ENCODE measurements at regions not wholly inside any gene's neighbourhood (a gene's known extent, or its start where the extent isn't known, plus 50 kb on each side); places are given as distances from the start of the nearest gene placed in this dataset.

- no peak for DNase-seq (ENCODE audit: low spot score)
Measured at GRCh38 chr22:27625769-27626674, 175.5 kb downstream of the MN1 start.

GRCh38 chr22:27626675-27627443 lies 174.7 kb downstream of the MN1 start:
- DNase-seq (ENCODE audit: low spot score): no peak

- DNase-seq (ENCODE audit: low spot score): no peak
Measured at GRCh38 chr22:27627444-27627833, 174.1 kb downstream of the MN1 start.

GRCh38 chr22:27627901-27628300 lies 173.7 kb downstream of the MN1 start:
- DNase-seq (ENCODE audit: low spot score): no peak

GRCh38 chr22:27628341-27628740 lies 173.2 kb downstream of the MN1 start:
- DNase-seq (ENCODE audit: low spot score): no peak

GRCh38 chr22:27628891-27629631 lies 172.5 kb downstream of the MN1 start:
- DNase-seq (ENCODE audit: low spot score): no peak

GRCh38 chr22:27629908-27630673 lies 171.5 kb downstream of the MN1 start:
- DNase-seq (ENCODE audit: low spot score): no peak

GRCh38 chr22:27630754-27631153 lies 170.8 kb downstream of the MN1 start:
- no peak for DNase-seq (ENCODE audit: low spot score)

GRCh38 chr22:27631641-27632040 lies 169.9 kb downstream of the MN1 start:
- DNase-seq (ENCODE audit: low spot score): no peak

GRCh38 chr22:27632451-27633295 lies 168.9 kb downstream of the MN1 start:
- DNase-seq (ENCODE audit: low spot score): no peak

GRCh38 chr22:27633296-27633871 lies 168.2 kb downstream of the MN1 start:
- no peak for DNase-seq (ENCODE audit: low spot score)

- no peak for DNase-seq (ENCODE audit: low spot score)
Measured at GRCh38 chr22:27634043-27634740, 167.4 kb downstream of the MN1 start.

GRCh38 chr22:27635435-27635834 lies 166.1 kb downstream of the MN1 start:
- DNase-seq (ENCODE audit: low spot score): no peak

GRCh38 chr22:27635852-27636251 lies 165.7 kb downstream of the MN1 start:
- no peak for DNase-seq (ENCODE audit: low spot score)

GRCh38 chr22:27636716-27637508 lies 164.6 kb downstream of the MN1 start:
- DNase-seq (ENCODE audit: low spot score): no peak

GRCh38 chr22:27637604-27638003 lies 164.0 kb downstream of the MN1 start:
- DNase-seq (ENCODE audit: low spot score): no peak

GRCh38 chr22:27638329-27639233 lies 163.0 kb downstream of the MN1 start:
- DNase-seq (ENCODE audit: low spot score): no peak

Data from mesenteric fat pad (tissue), 1 donor.